Heart right ventricle (tissue), 16 donors: ENCODE measurements at regions not wholly inside any gene's neighbourhood (a gene's known extent, or its start where the extent isn't known, plus 50 kb on each side); places are given as distances from the start of the nearest gene placed in this dataset.

Source experiments
- ATAC-seq, 8 donors: fragments of 200-7000 bp; cut with Tn5 transposase; one replicate each; pipeline ENCODE4 v1.9.1; 2020; ENCODE audit warnings: mild to moderate bottlenecking in 8 of 8, moderate library complexity in 8 of 8, moderate number of reproducible peaks in 1 of 8
- DNase-seq, 2 donors: peaks; one replicate each; pipeline ENCODE4 v3.0.0-alpha.2; 2020
- H3K27ac ChIP-seq, 10 donors: fragments of 200-600 bp; sonication (generic) in 2 of 10; one replicate each; pipeline versions ENCODE4 v1.5.0 to v1.8.0; 2020 to 2022; ENCODE audit warnings: mild to moderate bottlenecking in 3 of 10
- H3K27me3 ChIP-seq, 7 donors: fragments of 200-600 bp; one replicate each; pipeline ENCODE4 v1.8.0; 2021 to 2022; ENCODE audit warnings: mild to moderate bottlenecking in 2 of 7
- H3K36me3 ChIP-seq, 9 donors: fragments of 200-600 bp; sonication (generic) in 1 of 9; one replicate each; pipeline versions ENCODE4 v1.5.0 to v1.8.0; 2020 to 2022; ENCODE audit warnings: mild to moderate bottlenecking in 2 of 9
- H3K4me1 ChIP-seq, 9 donors: fragments of 200-600 bp; sonication (generic) in 1 of 9; one replicate each; pipeline versions ENCODE4 v1.5.0 to v1.8.0; 2020 to 2022; ENCODE audit warnings: mild to moderate bottlenecking in 4 of 9
- H3K4me3 ChIP-seq, 10 donors: fragments of 200-600 bp; sonication (generic) in 2 of 10; one replicate each; pipeline versions ENCODE4 v1.5.0 to v1.8.0; 2020 to 2022; ENCODE audit warnings: mild to moderate bottlenecking in 7 of 10, moderate library complexity in 2 of 10
- H3K9me3 ChIP-seq, 11 donors: fragments of 200-600 bp in 10 of 11; sonication (generic) in 2 of 11; one replicate each; pipeline versions ENCODE4 v1.5.0 to v1.8.0; 2013 to 2022; ENCODE audit warnings: mild to moderate bottlenecking in 2 of 11, control low read depth in 1 of 11, moderate library complexity in 1 of 11
- WGBS, 2 donors: extraction: QIAGEN DNeasy Blood & Tissue Kit; methylation state at CpG; one replicate each; pipeline ENCODE4 v1.1.7; 2013; ENCODE audit warnings: inconsistent platforms in 1 of 2; 5-methylcytosine and 5-hydroxymethylcytosine counted together
- intact Hi-C, 10 donors: fragments of 100-400 bp; cut with DNase I; formaldehyde crosslinking; loops; one replicate each; pipeline versions ENCODE4 v1.11.1 to v1.14.2; 2022
- TF ChIP-seq, protein P1 (sequence below), 9 donors: fragments of 200-600 bp; sonication (generic) in 2 of 9; IDR thresholded peaks; one replicate each; pipeline versions ENCODE4 v1.5.0 to v1.8.0; 2021 to 2022; ENCODE audit warnings: antibody characterized with exemption in 9 of 9, mild to moderate bottlenecking in 5 of 9, moderate library complexity in 1 of 9
- donor health status: Arrhythmogenic right ventricular cardiomyopathy.
- donor health status: ischemic (EF 13 %, LVEDD 7.1; RV severe dilation, severe dysfunction).
- donor health status: healthy with polysubstance abuse.
- donor health status: DM: no; HTN: yes; CAD: no.
- donor health status: DM: no; HTN: no; CAD: no.
- donor health status: ischemic (EF 25% LVEDD 6.9; RV normal size, moderate dysfunction).
- donor health status: ischemic (EF 25% LVEDD 5.7; RV mildly dilated, moderate dysfunction).
- donor health status: healthy.
- donor health status: DM: yes; HTN: yes; CAD: no.
- donor health status: Ischemic cardiomyopathy.
- donor health status: ischemic (EF 35%, LVEDD 5.7; RV mildly dilated, moderate dysfunction).
- donor health status: nonischemic (EF 11% LVEDD 7.7; RV severe dilation, severe dysfunction).
- donor health status: DM: yes; HTN: yes; CAD: no.
- donor health status: PGD.
- donor health status: ischemic (EF 29% LVEDD 5.4; RV normal size, mild dysfunction).
- donor health status: nonischemic (EF 23%, LVEDD 6.1; RV moderate dilation, normal function).

DNA sequence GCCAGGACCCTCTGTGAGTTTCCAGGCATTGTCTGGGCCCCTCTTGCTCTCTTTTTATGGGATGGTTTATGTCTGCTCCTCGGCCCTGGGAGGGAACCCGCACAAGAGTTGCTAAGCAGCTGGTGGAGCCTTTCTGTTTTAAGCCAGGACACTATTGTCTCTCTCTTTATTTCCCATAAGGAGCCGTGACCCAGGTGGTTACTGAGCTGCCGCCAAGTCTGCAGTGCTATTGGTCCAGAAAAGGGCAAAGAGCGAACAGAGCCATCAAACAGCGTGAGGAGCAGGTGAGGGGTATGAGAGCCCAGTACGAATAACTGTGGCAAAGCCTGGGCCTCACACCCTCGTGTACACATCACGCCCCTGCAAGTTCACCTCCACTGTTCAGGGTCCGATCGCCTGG is 280.2 kb downstream of the SHQ1 start:
- peaks cover 0 to 3% (median 0%) of the 10 kb centered on the region in 9 donors for H3K4me1 ChIP-seq
- intact Hi-C loops = no loop called here
- H3K36me3 ChIP-seq = no peaks in the 10 kb centered on the region
- TF ChIP-seq, protein P1, sequence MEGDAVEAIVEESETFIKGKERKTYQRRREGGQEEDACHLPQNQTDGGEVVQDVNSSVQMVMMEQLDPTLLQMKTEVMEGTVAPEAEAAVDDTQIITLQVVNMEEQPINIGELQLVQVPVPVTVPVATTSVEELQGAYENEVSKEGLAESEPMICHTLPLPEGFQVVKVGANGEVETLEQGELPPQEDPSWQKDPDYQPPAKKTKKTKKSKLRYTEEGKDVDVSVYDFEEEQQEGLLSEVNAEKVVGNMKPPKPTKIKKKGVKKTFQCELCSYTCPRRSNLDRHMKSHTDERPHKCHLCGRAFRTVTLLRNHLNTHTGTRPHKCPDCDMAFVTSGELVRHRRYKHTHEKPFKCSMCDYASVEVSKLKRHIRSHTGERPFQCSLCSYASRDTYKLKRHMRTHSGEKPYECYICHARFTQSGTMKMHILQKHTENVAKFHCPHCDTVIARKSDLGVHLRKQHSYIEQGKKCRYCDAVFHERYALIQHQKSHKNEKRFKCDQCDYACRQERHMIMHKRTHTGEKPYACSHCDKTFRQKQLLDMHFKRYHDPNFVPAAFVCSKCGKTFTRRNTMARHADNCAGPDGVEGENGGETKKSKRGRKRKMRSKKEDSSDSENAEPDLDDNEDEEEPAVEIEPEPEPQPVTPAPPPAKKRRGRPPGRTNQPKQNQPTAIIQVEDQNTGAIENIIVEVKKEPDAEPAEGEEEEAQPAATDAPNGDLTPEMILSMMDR (IDR thresholded peaks at IDR 0.05) = no peak
- peaks cover 0 to 5% (median 0%) of the 10 kb centered on the region in 7 donors for H3K27me3 ChIP-seq
- no peaks in the 10 kb centered on the region for H3K9me3 ChIP-seq
- H3K27ac ChIP-seq = no peak overlapping the region
- DNase-seq (no peak), ATAC-seq (no peak)
- no peak overlapping the region for H3K4me3 ChIP-seq
- 90 to 94% methylated on average over 11 of the region's 11 CpGs for WGBS, 2 donors

DNA sequence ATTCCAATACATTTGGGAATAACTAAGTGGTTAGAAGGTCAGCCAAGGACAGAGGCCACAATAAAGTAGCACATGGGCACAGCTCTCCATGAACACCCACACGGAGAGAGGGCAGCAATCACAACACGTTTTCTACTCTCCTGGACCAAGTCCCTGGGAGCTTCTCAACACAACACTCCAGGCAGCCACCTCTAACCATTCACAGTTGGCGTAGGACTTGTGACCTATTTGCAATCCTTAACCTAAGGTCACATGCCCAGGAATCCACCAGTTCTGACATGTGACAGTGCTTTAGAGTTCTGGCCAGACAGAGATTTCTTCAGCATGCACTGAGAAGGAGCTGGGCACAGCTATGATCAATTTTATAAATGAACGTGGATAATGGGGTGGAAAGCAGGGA is 280.8 kb downstream of the SHQ1 start:
- Histone ChIP-seq H3K27me3 (peaks cover 0 to 5% (median 0%) of the 10 kb centered on the region in 7 donors), H3K9me3 (peaks cover 0 to 2% (median 0%) of the 10 kb centered on the region in 11 donors), H3K27ac (no peak overlapping the region), H3K4me1 (peaks cover 0 to 3% (median 0%) of the 10 kb centered on the region in 9 donors), H3K4me3 (no peak overlapping the region), H3K36me3 (no peaks in the 10 kb centered on the region)
- DNase-seq = no peak
- TF ChIP-seq, protein P1 (IDR thresholded peaks at IDR 0.05) = no peak
- intact Hi-C loops = no loop called here
- peak in 1 of 8 donors; percentile 67 for ATAC-seq
- 56 to 68% methylated on average over 4 of the region's 4 CpGs for WGBS, 2 donors

DNA sequence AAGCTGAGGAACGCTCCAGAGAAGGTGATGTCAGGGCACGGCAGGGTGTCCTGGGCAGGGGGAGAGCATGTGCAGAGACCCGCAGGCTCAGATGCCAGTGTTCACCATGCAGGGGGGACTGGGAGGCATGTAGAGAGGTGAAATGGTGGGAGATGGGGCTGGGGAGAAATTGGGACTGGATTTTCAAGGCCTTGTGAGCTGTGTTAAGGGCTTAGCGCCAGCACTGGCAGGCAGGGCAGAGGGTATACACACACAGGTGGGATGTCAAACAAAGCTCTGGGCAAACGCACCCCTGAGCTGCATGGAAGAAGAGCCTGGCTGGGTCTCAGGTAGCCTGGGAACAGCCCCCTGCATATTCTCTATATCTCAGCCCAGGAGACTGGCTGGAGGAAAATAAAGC is 282.7 kb downstream of the SHQ1 start:
- Histone ChIP-seq H3K4me1 (no peaks in the 10 kb centered on the region), H3K4me3 (no peak overlapping the region), H3K27me3 (no peaks in the 10 kb centered on the region), H3K36me3 (no peaks in the 10 kb centered on the region), H3K9me3 (peaks cover 0 to 15% (median 6%) of the 10 kb centered on the region in 11 donors), H3K27ac (no peak overlapping the region)
- TF ChIP-seq, protein P1 (IDR thresholded peaks at IDR 0.05) = no peak
- intact Hi-C loops = no loop called here
- DNase-seq = no peak
- no peak for ATAC-seq
- WGBS, 2 donors = 92 to 97% methylated on average over 5 of the region's 5 CpGs

DNA sequence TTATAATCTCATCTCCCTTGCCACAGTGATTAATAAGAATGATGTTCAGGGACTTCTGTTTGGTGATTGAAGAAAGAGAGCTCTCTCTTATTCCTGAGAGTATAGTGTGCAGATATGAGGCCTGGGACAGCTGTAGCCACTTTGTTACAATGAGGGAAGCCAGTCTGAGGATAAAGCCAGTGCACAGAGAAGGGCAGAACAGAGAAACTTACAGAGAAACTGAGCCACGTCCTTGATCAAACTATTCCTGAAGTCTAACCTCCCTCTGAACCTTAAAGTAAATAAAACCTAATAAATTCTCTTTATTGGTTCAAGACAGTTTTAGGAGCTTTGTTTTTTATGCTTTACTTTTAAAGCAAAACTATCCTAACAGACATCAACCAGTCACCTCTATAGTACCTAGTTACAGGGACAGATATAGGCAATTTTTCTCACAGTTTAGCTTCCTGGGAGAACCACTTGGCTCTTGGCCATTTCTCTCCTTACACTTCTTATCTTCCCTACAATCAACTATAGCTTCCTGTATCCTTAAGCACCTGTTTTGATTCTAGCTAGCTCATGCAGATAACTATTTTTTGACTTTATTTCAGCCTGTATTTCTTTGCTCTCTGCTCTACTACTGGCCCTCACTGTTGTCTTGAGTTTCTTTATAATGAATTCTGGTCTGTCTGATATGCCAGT is 284.4 kb downstream of the SHQ1 start:
- peaks cover 0 to 15% (median 6%) of the 10 kb centered on the region in 11 donors for H3K9me3 ChIP-seq
- ATAC-seq (no peak), DNase-seq (no peak)
- no peak overlapping the region for H3K27ac ChIP-seq
- TF ChIP-seq, protein P1 (IDR thresholded peaks at IDR 0.05) = no peak
- intact Hi-C loops = no loop called here
- H3K36me3 ChIP-seq = no peaks in the 10 kb centered on the region
- no peak overlapping the region for H3K4me3 ChIP-seq
- 85 to 90% methylated on average over 1 of the region's 1 CpG for WGBS, 2 donors
- H3K4me1 ChIP-seq = peaks cover 0 to 13% (median 0%) of the 10 kb centered on the region in 9 donors
- no peaks in the 10 kb centered on the region for H3K27me3 ChIP-seq
